CD1c-positive myeloid dendritic cell (primary cell): ENCODE measurements at regions not wholly inside any gene's neighbourhood (a gene's known extent, or its start where the extent isn't known, plus 50 kb on each side); places are given as distances from the start of the nearest gene placed in this dataset.
"Not testable (repeated sequence)": the region's sequence is repeated elsewhere in the genome, so short reads cannot be mapped to it uniquely, and the experiment has no call there.

Source experiments
- DNase-seq: peaks from one replicate; pipeline ENCODE4 v3.0.0-alpha.2; 2016; ENCODE audit errors: extremely low spot score

GRCh38 chr10:114730291-114730690 lies 72.2 kb upstream of the ABLIM1 start:
- no peak for DNase-seq

GRCh38 chr10:114732931-114733330 lies 74.9 kb upstream of the ABLIM1 start:
- no peak for DNase-seq

- no peak for DNase-seq
These were observed 77.9 kb upstream of the ABLIM1 start for GRCh38 chr10:114735946-114736345.

- no peak for DNase-seq
These were observed 77.9 kb upstream of the FHIP2A start for GRCh38 chr10:114743521-114744231.

GRCh38 chr10:114746531-114746930 lies 75.0 kb upstream of the FHIP2A start:
- DNase-seq: no peak

GRCh38 chr10:114748241-114748640 lies 73.3 kb upstream of the FHIP2A start:
- no peak for DNase-seq

GRCh38 chr10:114749014-114749413 lies 72.6 kb upstream of the FHIP2A start:
- no peak for DNase-seq

GRCh38 chr10:114749510-114749909 lies 72.1 kb upstream of the FHIP2A start:
- no peak for DNase-seq

- DNase-seq: no peak
These were observed 69.7 kb upstream of the FHIP2A start for GRCh38 chr10:114751856-114752255.

GRCh38 chr10:114752570-114752969 lies 69.0 kb upstream of the FHIP2A start:
- DNase-seq: not testable (repeated sequence)

- DNase-seq: no peak
These were observed 68.5 kb upstream of the FHIP2A start for GRCh38 chr10:114753126-114753525.

GRCh38 chr10:114754445-114755320 lies 66.9 kb upstream of the FHIP2A start:
- no peak for DNase-seq

- DNase-seq: no peak
These were observed 66.0 kb upstream of the FHIP2A start for GRCh38 chr10:114755537-114755936.

GRCh38 chr10:114758331-114758730 lies 63.2 kb upstream of the FHIP2A start:
- DNase-seq: no peak

GRCh38 chr10:114761205-114762193 lies 60.1 kb upstream of the FHIP2A start:
- no peak for DNase-seq

GRCh38 chr10:114762811-114763210 lies 58.8 kb upstream of the FHIP2A start:
- no peak for DNase-seq

GRCh38 chr10:114764656-114765055 lies 56.9 kb upstream of the FHIP2A start:
- DNase-seq: no peak

GRCh38 chr10:114766470-114766869 lies 55.1 kb upstream of the FHIP2A start:
- DNase-seq: no peak

- no peak for DNase-seq
These were observed 54.2 kb upstream of the FHIP2A start for GRCh38 chr10:114767101-114767985.

- DNase-seq: no peak
These were observed 53.4 kb upstream of the FHIP2A start for GRCh38 chr10:114767986-114768821.
